ENCODE measurements at regions not wholly inside any gene's neighbourhood (a gene's known extent, or its start where the extent isn't known, plus 50 kb on each side); places are given as distances from the start of the nearest gene placed in this dataset.

DNA sequence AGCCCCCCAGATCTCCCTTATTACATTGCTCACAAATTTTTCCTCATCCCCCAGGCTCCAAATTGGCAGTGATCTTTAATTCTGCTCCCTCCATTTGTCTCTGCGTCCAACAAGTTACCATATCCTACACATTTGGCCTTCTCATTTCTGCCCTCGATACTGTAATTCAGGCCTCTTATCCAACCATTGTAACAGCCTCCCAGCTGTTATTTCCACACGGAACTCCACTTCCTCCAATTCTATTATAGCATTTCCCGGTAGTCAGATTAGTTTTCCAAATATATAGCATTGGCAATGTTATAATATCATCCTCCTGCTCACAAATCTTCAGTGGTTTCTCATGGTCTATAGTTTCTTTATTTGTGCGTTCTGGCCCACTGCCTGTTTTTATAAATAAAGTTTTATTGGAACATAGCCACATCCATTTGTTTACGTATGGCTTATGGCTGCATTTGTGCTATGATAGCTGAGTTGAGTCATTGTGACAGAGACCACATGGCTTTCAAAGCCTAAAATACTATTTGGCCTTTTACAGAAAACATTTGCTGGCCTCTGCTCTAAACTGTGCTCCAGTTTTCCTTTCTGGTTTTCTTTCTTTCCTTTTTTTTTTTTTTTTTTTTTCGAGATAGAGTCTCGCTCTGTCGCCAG lies 126.5 kb upstream of the ZNF438 start:
- BruUV-seq (replicated peaks): no TSS peak
- no peaks in the 10 kb centered on the region for H3K27me3 ChIP-seq (ENCODE audit: control insufficient read depth in 2 of 2, insufficient read depth in 2 of 2, low read length in 2 of 2)
- no peaks in the 10 kb centered on the region for H3K36me3 ChIP-seq (ENCODE audit: control insufficient read depth in 2 of 2, extremely low read depth in 1 of 2, insufficient read depth in 2 of 2, low read length in 2 of 2)
- no peak overlapping the region for H3K27ac ChIP-seq (ENCODE audit: insufficient read depth, low read depth, low read length)
- ChIA-PET POLR2A (no interaction called here), CTCF (interaction anchor here (0.8 kb wide), 1 partner anchor 15 kb away, joined by 3 read pairs; no protein-coding TSS in a partner anchor)
- no peaks in the 10 kb centered on the region for H3K9me1 ChIP-seq (replicated peaks; ENCODE audit: control insufficient read depth, extremely low read depth, insufficient read depth, low read length)
- intact Hi-C loops (cut with micrococcal nuclease) (no loop called here), dilution Hi-C loops (cut with MboI; ENCODE audit: extremely low pct_ligation_motif_present, low sequenced_read_pairs) (no loop called here)
- DNase-seq (ENCODE audit: low read depth, low spot score) (no peak), FAIRE-seq (no peak)
- no peak overlapping the region for H2AFZ ChIP-seq (ENCODE audit: low read depth, low read length)
- no peaks in the 10 kb centered on the region for H3K79me2 ChIP-seq (ENCODE audit: control insufficient read depth, insufficient read depth, low read length)
- H3K9ac ChIP-seq (replicated peaks; ENCODE audit: extremely low read depth, insufficient read depth, low read length): no peak overlapping the region
- peaks cover under 1% of the 10 kb centered on the region for H3K4me1 ChIP-seq (ENCODE audit: control insufficient read depth, extremely low read depth, insufficient read depth, low read length)
- no peak overlapping the region for H3K4me3 ChIP-seq (replicated peaks in 1 of 3; ENCODE audit: insufficient read depth in 1 of 3, low read depth in 1 of 3, low read length in 3 of 3)
- no peak overlapping the region for H3K4me2 ChIP-seq (ENCODE audit: insufficient read depth, low read length)
- H4K20me1 ChIP-seq (replicated peaks; ENCODE audit: control insufficient read depth, extremely low read depth, insufficient read depth, low read length): no peaks in the 10 kb centered on the region
- H3K9me3 ChIP-seq (replicated peaks; ENCODE audit: control insufficient read depth, insufficient read depth, low read length): no peaks in the 10 kb centered on the region
- TF ChIP-seq GATA2 (IDR thresholded peaks at IDR 0.05; ENCODE audit: insufficient read depth, insufficient read length, low read depth, low read length): no peak
- TF ChIP-seq JUN (IDR thresholded peaks at IDR 0.05; ENCODE audit: borderline replicate concordance, insufficient read depth, insufficient read length, low read depth): no peak
- TF ChIP-seq POLR2AphosphoS5 (IDR thresholded peaks at IDR 0.05; ENCODE audit: insufficient read depth, low read depth, low read length): no peak
- TF ChIP-seq EZH2 (IDR thresholded peaks at IDR 0.05; ENCODE audit: borderline replicate concordance, low read depth, low read length, severe bottlenecking): no peak
- TF ChIP-seq, protein P1, sequence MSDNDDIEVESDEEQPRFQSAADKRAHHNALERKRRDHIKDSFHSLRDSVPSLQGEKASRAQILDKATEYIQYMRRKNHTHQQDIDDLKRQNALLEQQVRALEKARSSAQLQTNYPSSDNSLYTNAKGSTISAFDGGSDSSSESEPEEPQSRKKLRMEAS (IDR thresholded peaks at IDR 0.05; ENCODE audit: insufficient read depth, insufficient read length): no peak
- no peak for TF ChIP-seq POLR2A (IDR thresholded peaks at IDR 0.05; ENCODE audit: low read depth, low read length)
- no peak for TF ChIP-seq MYC (IDR thresholded peaks at IDR 0.05; ENCODE audit: low read depth, low read length)
- TF ChIP-seq FOS (IDR thresholded peaks at IDR 0.05; ENCODE audit: borderline replicate concordance, insufficient read depth, low read length): no peak
- TF ChIP-seq, protein P2, sequence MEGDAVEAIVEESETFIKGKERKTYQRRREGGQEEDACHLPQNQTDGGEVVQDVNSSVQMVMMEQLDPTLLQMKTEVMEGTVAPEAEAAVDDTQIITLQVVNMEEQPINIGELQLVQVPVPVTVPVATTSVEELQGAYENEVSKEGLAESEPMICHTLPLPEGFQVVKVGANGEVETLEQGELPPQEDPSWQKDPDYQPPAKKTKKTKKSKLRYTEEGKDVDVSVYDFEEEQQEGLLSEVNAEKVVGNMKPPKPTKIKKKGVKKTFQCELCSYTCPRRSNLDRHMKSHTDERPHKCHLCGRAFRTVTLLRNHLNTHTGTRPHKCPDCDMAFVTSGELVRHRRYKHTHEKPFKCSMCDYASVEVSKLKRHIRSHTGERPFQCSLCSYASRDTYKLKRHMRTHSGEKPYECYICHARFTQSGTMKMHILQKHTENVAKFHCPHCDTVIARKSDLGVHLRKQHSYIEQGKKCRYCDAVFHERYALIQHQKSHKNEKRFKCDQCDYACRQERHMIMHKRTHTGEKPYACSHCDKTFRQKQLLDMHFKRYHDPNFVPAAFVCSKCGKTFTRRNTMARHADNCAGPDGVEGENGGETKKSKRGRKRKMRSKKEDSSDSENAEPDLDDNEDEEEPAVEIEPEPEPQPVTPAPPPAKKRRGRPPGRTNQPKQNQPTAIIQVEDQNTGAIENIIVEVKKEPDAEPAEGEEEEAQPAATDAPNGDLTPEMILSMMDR (IDR thresholded peaks at IDR 0.05; ENCODE audit: extremely low read depth in 1 of 2, insufficient read depth in 1 of 2, low read depth in 1 of 2, low read length in 2 of 2): no peak
